Adrenal gland (tissue), 5 donors: ENCODE measurements at regions not wholly inside any gene's neighbourhood (a gene's known extent, or its start where the extent isn't known, plus 50 kb on each side); places are given as distances from the start of the nearest gene placed in this dataset.

Source experiments
- POLR2A ChIP-seq, 2 donors: fragments of 450-650 bp; IDR thresholded peaks; one replicate each; pipeline ENCODE4 v1.6.1; 2017; ENCODE audit warnings: antibody characterized with exemption in 2 of 2, mild to moderate bottlenecking in 2 of 2, moderate library complexity in 1 of 2
- TF ChIP-seq, protein P1 (sequence below), 6 experiments: fragments of 450-650 bp in 4 of 6; fragments of 200-600 bp in 2 of 6; sonication (generic) in 1 of 6; IDR thresholded peaks; 1 replicate in 5 of 6; 2 replicates in 1 of 6; pipeline versions ENCODE4 v1.5.1 to v1.8.0; 2016 to 2021; ENCODE audit warnings: antibody characterized with exemption in 6 of 6, mild to moderate bottlenecking in 2 of 6, moderate library complexity in 1 of 6
- donor health status: DM: no; HTN: no; CAD: no.

DNA sequence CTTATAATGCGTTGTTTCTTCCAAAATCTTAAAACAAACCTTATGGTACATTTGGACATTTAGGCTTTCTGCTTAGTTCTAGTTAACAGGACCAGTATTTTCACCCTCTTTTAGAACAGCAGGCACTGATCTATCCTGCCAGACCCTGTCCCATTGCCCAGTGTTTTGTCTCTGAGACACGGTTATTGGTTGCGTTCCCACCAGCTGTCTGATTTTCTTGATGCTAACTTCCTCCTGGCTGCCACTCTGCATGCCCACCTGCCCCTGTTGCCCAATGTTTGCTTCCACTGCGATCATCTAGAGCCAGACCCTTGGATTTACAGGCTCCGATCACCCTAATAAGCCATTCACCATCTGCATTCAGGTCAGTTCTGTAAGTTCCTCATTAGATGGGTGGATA is 506.0 kb upstream of the CDH6 start:
- no peak for TF ChIP-seq POLR2A (IDR thresholded peaks at IDR 0.05)
- TF ChIP-seq, protein P1, sequence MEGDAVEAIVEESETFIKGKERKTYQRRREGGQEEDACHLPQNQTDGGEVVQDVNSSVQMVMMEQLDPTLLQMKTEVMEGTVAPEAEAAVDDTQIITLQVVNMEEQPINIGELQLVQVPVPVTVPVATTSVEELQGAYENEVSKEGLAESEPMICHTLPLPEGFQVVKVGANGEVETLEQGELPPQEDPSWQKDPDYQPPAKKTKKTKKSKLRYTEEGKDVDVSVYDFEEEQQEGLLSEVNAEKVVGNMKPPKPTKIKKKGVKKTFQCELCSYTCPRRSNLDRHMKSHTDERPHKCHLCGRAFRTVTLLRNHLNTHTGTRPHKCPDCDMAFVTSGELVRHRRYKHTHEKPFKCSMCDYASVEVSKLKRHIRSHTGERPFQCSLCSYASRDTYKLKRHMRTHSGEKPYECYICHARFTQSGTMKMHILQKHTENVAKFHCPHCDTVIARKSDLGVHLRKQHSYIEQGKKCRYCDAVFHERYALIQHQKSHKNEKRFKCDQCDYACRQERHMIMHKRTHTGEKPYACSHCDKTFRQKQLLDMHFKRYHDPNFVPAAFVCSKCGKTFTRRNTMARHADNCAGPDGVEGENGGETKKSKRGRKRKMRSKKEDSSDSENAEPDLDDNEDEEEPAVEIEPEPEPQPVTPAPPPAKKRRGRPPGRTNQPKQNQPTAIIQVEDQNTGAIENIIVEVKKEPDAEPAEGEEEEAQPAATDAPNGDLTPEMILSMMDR (IDR thresholded peaks at IDR 0.05): no peak
